Brain microvascular endothelial cell (primary cell): ENCODE measurements at regions not wholly inside any gene's neighbourhood (a gene's known extent, or its start where the extent isn't known, plus 50 kb on each side); places are given as distances from the start of the nearest gene placed in this dataset.
A peak's percentile ranks its signal among the peaks of the same experiment; 100 is the strongest.

Experiments used
- DNase-seq: peaks from one replicate; pipeline ENCODE4 v3.0.0-alpha.2; 2020
- H3K27ac ChIP-seq: fragments of 250-450 bp; sonication (Bioruptor Pico); 2 replicates; pipeline ENCODE4 v1.5.1; 2020; ENCODE audit warnings: mild to moderate bottlenecking, moderate library complexity
- H3K27me3 ChIP-seq: fragments of 250-450 bp; sonication (Bioruptor Pico); replicated peaks from 2 replicates; pipeline ENCODE4 v1.5.1; 2020; ENCODE audit warnings: mild to moderate bottlenecking
- H3K36me3 ChIP-seq: fragments of 250-450 bp; sonication (Bioruptor Pico); replicated peaks from 2 replicates; pipeline ENCODE4 v1.5.1; 2020; ENCODE audit warnings: mild to moderate bottlenecking
- H3K4me3 ChIP-seq: 2 replicates; pipeline ENCODE4 v1.5.1; 2011; ENCODE audit warnings: low read depth, mild to moderate bottlenecking, control low read depth, low read length, moderate library complexity
- in situ Hi-C: cut with HindIII; loops from 2 replicates; pipeline ENCODE4 v1.10.0; 2017; ENCODE audit warnings: low sequenced_read_pairs, low pct_ligation_motif_present
- TF ChIP-seq, protein P1 (sequence below): IDR thresholded peaks from 2 replicates; pipeline ENCODE4 v1.5.1; 2011; ENCODE audit warnings: low read depth, mild to moderate bottlenecking, moderate library complexity, low read length, control low read depth, inconsistent platforms; ENCODE audit errors: missing control alignments

- no peak overlapping the region for H3K4me3 ChIP-seq
- TF ChIP-seq, protein P1, sequence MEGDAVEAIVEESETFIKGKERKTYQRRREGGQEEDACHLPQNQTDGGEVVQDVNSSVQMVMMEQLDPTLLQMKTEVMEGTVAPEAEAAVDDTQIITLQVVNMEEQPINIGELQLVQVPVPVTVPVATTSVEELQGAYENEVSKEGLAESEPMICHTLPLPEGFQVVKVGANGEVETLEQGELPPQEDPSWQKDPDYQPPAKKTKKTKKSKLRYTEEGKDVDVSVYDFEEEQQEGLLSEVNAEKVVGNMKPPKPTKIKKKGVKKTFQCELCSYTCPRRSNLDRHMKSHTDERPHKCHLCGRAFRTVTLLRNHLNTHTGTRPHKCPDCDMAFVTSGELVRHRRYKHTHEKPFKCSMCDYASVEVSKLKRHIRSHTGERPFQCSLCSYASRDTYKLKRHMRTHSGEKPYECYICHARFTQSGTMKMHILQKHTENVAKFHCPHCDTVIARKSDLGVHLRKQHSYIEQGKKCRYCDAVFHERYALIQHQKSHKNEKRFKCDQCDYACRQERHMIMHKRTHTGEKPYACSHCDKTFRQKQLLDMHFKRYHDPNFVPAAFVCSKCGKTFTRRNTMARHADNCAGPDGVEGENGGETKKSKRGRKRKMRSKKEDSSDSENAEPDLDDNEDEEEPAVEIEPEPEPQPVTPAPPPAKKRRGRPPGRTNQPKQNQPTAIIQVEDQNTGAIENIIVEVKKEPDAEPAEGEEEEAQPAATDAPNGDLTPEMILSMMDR: no peak
- no peak overlapping the region for H3K27ac ChIP-seq
- no peaks in the 10 kb centered on the region for H3K36me3 ChIP-seq
- in situ Hi-C loops: no loop called here
- DNase-seq: no peak
- no peaks in the 10 kb centered on the region for H3K27me3 ChIP-seq
Measured at GRCh38 chr7:125118444-125118843, 188.8 kb upstream of the POT1 start.

GRCh38 chr7:125112850-125113249 is 183.2 kb upstream of the POT1 start:
- Histone ChIP-seq H3K36me3 (no peaks in the 10 kb centered on the region), H3K4me3 (no peak overlapping the region), H3K27me3 (no peaks in the 10 kb centered on the region), H3K27ac (no peak overlapping the region)
- TF ChIP-seq, protein P1: no peak
- in situ Hi-C loops: no loop called here
- DNase-seq: no peak

DNA sequence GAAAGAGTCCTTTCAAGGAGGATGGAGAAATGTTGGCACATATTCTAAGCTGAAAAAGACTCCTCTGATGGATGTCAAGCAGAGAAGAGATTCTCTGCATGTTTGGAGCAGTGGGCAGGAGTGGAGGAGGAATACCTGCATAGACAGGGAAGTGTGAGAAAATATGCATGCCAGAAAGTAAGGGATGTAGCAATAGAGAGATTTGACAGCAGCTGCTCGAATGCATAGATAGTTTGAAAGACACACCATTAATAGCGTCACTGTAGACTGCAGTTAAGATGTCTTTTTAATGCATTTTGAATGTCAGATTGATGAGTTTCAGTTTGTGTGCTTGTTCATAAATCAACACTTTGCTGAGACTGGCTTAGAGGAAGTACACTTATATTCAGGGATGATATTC is 169.9 kb upstream of the POT1 start:
- Histone ChIP-seq H3K27ac (no peak overlapping the region), H3K36me3 (no peaks in the 10 kb centered on the region), H3K27me3 (no peaks in the 10 kb centered on the region), H3K4me3 (no peak overlapping the region)
- TF ChIP-seq, protein P1: no peak
- no peak for DNase-seq
- in situ Hi-C loops: no loop called here

GRCh38 chr7:125098377-125098970 is 168.8 kb upstream of the POT1 start:
- H3K27me3 ChIP-seq: no peaks in the 10 kb centered on the region
- peak; percentile 4 for DNase-seq

GRCh38 chr7:125090596-125090995 is 161.0 kb upstream of the POT1 start:
- Histone ChIP-seq H3K4me3 (no peak overlapping the region), H3K27ac (no peak overlapping the region), H3K36me3 (no peaks in the 10 kb centered on the region), H3K27me3 (no peaks in the 10 kb centered on the region)
- TF ChIP-seq, protein P1: no peak
- in situ Hi-C loops: no loop called here
- DNase-seq: no peak

More at GRCh38 chr7:125098377-125098970, 168.8 kb upstream of the POT1 start:
- in situ Hi-C loops: no loop called here
- Histone ChIP-seq H3K27ac (no peak overlapping the region), H3K4me3 (no peak overlapping the region), H3K36me3 (no peaks in the 10 kb centered on the region)
- TF ChIP-seq, protein P1: no peak

DNA sequence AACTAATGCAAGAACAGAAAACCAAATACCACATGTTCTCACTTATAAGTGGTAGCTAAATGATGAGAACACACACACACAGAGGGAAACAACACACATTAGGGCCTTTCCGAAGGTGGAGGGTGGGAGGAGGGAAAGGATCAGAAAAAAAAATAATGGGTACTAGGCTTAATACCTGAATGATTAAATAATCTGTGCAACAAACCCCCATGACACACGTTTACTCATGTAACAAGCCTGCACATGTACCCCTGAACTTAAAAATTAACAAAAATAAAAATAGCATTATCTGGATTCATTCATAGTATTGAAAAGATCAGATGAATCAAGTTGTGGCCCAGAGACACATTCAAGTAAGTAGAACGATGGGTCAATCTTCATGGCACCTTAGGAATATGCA is 159.5 kb upstream of the POT1 start:
- Histone ChIP-seq H3K4me3 (no peak overlapping the region), H3K27me3 (no peaks in the 10 kb centered on the region), H3K36me3 (no peaks in the 10 kb centered on the region), H3K27ac (no peak overlapping the region)
- DNase-seq: no peak
- in situ Hi-C loops: no loop called here
- TF ChIP-seq, protein P1: no peak
